ENCODE measurements at regions not wholly inside any gene's neighbourhood (a gene's known extent, or its start where the extent isn't known, plus 50 kb on each side); places are given as distances from the start of the nearest gene placed in this dataset.

DNA sequence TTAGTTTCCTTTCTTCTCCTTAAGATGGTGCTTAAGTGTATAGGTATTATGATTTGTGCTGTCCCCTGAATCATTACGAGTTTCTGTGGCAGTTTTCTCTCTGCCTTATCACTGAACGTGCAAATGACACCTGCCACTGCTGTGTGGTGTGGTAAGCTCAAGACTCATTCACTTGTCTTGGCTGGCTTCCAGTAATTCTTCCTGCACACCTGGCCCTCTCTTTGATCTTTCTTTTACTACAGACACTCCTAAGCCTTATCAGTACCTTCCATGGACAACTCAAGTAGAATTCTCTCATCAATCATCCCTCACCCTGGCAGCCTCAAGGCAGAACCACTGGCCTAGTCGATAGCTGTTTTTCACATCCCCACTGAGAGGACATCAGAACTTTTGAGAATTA lies 82.6 kb upstream of the ADAMTS19 start:
- no peak for DNase-seq
- Histone ChIP-seq H3K4me2 (no peak overlapping the region), H3K4me1 (replicated peaks; ENCODE audit: insufficient read depth) (no peaks in the 10 kb centered on the region), H3K9me3 (ENCODE audit: insufficient read depth, low read depth) (no peaks in the 10 kb centered on the region), H3K27me3 (ENCODE audit: insufficient read depth, low read depth) (no peaks in the 10 kb centered on the region), H3K9me2 (ENCODE audit: insufficient read depth) (no peaks in the 10 kb centered on the region), H3K36me3 (ENCODE audit: low read depth) (no peaks in the 10 kb centered on the region), H4K20me1 (ENCODE audit: insufficient read depth) (no peaks in the 10 kb centered on the region), H3K27ac (no peak overlapping the region), H2AFZ (no peak overlapping the region), H3K4me3 (no peak overlapping the region), H3K79me2 (ENCODE audit: low read depth) (no peaks in the 10 kb centered on the region), H3F3A (ENCODE audit: insufficient read depth, low read depth) (no peaks in the 10 kb centered on the region)
- no TSS peak for BruUV-seq (replicated peaks)
- ChIA-PET CTCF (no interaction called here), POLR2A (ENCODE audit: unreplicated experiment) (no interaction called here)
- intact Hi-C loops (cut with micrococcal nuclease; ENCODE audit: unreplicated experiment) = no loop called here
- TF ChIP-seq, protein P1, sequence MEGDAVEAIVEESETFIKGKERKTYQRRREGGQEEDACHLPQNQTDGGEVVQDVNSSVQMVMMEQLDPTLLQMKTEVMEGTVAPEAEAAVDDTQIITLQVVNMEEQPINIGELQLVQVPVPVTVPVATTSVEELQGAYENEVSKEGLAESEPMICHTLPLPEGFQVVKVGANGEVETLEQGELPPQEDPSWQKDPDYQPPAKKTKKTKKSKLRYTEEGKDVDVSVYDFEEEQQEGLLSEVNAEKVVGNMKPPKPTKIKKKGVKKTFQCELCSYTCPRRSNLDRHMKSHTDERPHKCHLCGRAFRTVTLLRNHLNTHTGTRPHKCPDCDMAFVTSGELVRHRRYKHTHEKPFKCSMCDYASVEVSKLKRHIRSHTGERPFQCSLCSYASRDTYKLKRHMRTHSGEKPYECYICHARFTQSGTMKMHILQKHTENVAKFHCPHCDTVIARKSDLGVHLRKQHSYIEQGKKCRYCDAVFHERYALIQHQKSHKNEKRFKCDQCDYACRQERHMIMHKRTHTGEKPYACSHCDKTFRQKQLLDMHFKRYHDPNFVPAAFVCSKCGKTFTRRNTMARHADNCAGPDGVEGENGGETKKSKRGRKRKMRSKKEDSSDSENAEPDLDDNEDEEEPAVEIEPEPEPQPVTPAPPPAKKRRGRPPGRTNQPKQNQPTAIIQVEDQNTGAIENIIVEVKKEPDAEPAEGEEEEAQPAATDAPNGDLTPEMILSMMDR (conservative IDR thresholded peaks at IDR 0.05) = no peak
- no peak for TF ChIP-seq EZH2 (IDR thresholded peaks at IDR 0.05; ENCODE audit: low read depth)

DNA sequence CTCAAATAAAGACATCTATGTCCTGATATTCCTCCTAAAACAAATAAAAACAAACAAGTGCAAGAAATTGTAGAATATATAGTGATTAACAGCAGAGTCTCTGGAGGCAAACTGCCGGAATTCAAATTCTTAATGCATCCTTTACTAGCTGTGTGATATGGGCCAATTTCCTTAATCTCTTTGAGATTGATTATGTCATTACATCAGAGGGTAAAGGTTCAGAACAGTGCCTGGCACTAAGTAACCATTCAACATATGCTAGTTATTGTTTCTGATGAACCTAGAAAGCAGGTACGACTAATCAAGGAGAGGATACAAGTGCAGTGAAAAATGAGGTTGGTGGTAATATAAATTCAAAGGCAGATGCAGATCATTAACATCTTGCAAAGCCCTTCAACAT lies 81.1 kb upstream of the ADAMTS19 start:
- Histone ChIP-seq H3F3A (ENCODE audit: insufficient read depth, low read depth) (no peaks in the 10 kb centered on the region), H4K20me1 (ENCODE audit: insufficient read depth) (no peaks in the 10 kb centered on the region), H3K36me3 (ENCODE audit: low read depth) (no peaks in the 10 kb centered on the region), H3K9me3 (ENCODE audit: insufficient read depth, low read depth) (no peaks in the 10 kb centered on the region), H3K9me2 (ENCODE audit: insufficient read depth) (no peaks in the 10 kb centered on the region), H3K79me2 (ENCODE audit: low read depth) (no peaks in the 10 kb centered on the region), H3K4me1 (replicated peaks; ENCODE audit: insufficient read depth) (no peaks in the 10 kb centered on the region), H3K27ac (no peak overlapping the region), H3K4me2 (no peak overlapping the region), H3K27me3 (ENCODE audit: insufficient read depth, low read depth) (no peaks in the 10 kb centered on the region), H3K4me3 (no peak overlapping the region), H2AFZ (no peak overlapping the region)
- no peak for DNase-seq
- intact Hi-C loops (cut with micrococcal nuclease; ENCODE audit: unreplicated experiment) = no loop called here
- ChIA-PET POLR2A (ENCODE audit: unreplicated experiment) (no interaction called here), CTCF (no interaction called here)
- TF ChIP-seq EZH2 (IDR thresholded peaks at IDR 0.05; ENCODE audit: low read depth) = no peak
- TF ChIP-seq, protein P1 (conservative IDR thresholded peaks at IDR 0.05) = no peak
- no TSS peak for BruUV-seq (replicated peaks)

DNA sequence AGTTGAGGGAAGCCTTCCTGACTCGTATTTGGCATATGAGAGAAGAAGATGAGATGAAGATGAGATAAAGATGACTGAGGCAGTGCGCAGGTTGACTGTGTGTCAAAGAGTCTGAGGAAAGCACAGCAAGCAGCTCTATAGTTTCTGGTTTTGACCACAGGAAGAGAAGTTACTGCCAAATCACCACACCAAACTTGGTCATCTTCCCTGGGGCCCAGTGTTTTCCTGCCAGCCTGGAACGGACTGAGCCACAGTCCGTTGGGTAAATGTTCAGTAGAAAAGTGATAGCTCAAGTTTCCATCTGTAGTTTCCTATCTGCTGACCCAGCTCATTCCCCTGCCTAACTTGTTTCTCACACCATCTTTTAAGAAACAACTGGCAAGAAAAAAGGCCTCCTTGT lies 80.7 kb upstream of the ADAMTS19 start:
- TF ChIP-seq, protein P1 (conservative IDR thresholded peaks at IDR 0.05) = no peak
- no peak for TF ChIP-seq EZH2 (IDR thresholded peaks at IDR 0.05; ENCODE audit: low read depth)
- ChIA-PET POLR2A (ENCODE audit: unreplicated experiment) (no interaction called here), CTCF (no interaction called here)
- Histone ChIP-seq H2AFZ (no peak overlapping the region), H3K4me2 (no peak overlapping the region), H3K27me3 (ENCODE audit: insufficient read depth, low read depth) (no peaks in the 10 kb centered on the region), H3K9me3 (ENCODE audit: insufficient read depth, low read depth) (no peaks in the 10 kb centered on the region), H3K36me3 (ENCODE audit: low read depth) (no peaks in the 10 kb centered on the region), H3K4me1 (replicated peaks; ENCODE audit: insufficient read depth) (no peaks in the 10 kb centered on the region), H3K27ac (no peak overlapping the region), H3K4me3 (no peak overlapping the region), H3F3A (ENCODE audit: insufficient read depth, low read depth) (no peaks in the 10 kb centered on the region), H3K79me2 (ENCODE audit: low read depth) (no peaks in the 10 kb centered on the region), H4K20me1 (ENCODE audit: insufficient read depth) (no peaks in the 10 kb centered on the region), H3K9me2 (ENCODE audit: insufficient read depth) (no peaks in the 10 kb centered on the region)
- intact Hi-C loops (cut with micrococcal nuclease; ENCODE audit: unreplicated experiment) = no loop called here
- BruUV-seq (replicated peaks) = no TSS peak
- no peak for DNase-seq

Data from PC-9 (cell line).